ENCODE measurements at regions not wholly inside any gene's neighbourhood (a gene's known extent, or its start where the extent isn't known, plus 50 kb on each side); places are given as distances from the start of the nearest gene placed in this dataset.
"Not testable (repeated sequence)": the region's sequence is repeated elsewhere in the genome, so short reads cannot be mapped to it uniquely, and the experiment has no call there.

- DNase-seq = no peak
Observed at GRCh38 chr6:3617681-3618311, 133.7 kb downstream of the PXDC1 start.

- DNase-seq = no peak
Observed at GRCh38 chr6:3617192-3617631, 134.3 kb downstream of the PXDC1 start.

- DNase-seq = no peak
Observed at GRCh38 chr6:3616565-3617176, 134.8 kb downstream of the PXDC1 start.

- no peak for DNase-seq
Observed at GRCh38 chr6:3615391-3616380, 135.8 kb downstream of the PXDC1 start.

DNA sequence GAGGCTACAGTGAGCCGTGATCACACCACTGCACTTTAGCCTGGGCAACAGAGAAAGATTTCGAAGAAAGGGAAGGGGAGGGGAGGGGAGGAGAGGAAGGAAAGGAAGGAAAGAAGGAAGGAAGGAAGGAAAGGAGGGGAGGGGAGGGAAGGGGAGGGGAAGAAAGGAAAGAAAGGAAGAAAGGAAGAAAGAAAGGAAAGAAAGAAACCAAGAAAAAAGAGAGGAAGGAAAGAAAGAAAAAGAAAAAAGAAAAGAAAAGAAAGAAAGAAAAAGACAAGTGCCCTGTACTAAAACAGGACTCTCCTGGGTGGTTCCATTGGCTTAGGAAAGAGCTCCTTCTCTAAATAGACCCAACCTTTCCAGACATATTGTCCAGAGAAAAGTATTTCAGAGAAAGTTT is 136.6 kb downstream of the PXDC1 start:
- no peak for DNase-seq

DNA sequence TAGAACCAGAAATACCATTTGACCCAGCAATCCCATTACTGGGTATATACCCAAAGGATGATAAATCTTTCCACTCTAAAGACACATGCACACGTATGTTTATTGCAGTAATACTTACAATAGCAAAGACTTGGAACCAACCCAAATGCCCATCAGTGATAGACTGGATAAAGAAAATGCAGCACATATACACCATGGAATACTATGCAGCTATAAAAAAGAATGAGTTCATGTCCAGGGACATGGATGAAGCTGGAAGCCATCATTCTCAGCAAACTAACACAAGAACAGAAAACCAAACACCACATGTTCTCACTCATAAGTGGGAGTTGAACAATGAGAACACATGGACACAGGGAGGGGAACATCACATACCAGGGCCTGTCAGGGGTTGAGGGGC is 137.9 kb downstream of the PXDC1 start:
- DNase-seq = not testable (repeated sequence)

DNA sequence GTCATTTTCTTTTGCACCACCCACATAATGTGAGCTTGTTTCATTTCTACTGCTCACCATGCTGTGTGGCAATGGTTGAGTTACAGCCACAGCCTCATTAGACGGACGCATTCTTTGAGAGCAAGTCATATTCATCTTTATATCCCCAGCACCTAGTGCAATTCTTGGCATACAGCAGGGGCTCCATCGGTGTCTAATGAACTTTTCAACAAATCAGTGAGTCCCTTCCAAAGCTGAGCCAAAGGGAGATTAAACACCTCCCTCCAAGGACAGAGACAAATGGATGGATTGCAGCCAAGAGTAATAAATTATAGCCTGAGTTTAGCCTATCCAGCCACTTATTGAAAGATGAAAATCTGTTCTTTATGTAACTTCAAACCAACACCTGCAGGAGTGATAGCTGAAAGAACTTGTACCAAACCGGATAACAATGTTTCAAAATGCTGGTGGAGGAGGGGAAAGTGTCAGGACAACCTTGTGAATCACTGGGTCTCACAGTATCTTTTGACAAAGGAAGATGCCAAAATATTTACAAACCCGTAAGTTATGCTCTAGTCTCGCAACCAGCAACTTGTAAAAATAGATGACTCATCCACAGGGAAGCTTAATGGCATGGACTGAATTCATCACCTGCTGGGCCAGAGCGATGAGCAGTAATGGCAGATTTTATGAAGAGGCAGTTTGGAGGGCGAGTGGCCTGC is 139.0 kb downstream of the PXDC1 start:
- no peak for DNase-seq

DNA sequence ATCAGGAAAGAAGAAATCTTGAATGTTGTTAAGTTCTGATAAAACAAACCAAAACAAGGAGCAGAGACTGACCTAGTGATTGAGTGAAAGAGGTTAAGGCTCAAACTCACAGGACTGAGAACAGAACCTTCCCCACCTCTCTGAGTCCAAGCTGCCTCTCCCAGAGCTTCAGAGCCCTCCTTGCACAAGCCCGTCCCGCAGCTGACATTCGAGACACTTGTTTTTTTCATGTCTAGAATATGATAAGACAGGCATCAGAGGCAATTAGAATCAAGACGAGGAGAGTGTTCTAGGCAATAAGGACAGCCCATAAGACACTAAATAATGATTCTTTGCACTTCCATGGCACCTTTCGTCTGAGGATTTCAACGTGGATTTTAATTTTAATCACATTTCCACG is 140.6 kb downstream of the PXDC1 start:
- DNase-seq = no peak

- DNase-seq = no peak
Observed at GRCh38 chr6:3610206-3610605, 141.3 kb downstream of the PXDC1 start.

DNA sequence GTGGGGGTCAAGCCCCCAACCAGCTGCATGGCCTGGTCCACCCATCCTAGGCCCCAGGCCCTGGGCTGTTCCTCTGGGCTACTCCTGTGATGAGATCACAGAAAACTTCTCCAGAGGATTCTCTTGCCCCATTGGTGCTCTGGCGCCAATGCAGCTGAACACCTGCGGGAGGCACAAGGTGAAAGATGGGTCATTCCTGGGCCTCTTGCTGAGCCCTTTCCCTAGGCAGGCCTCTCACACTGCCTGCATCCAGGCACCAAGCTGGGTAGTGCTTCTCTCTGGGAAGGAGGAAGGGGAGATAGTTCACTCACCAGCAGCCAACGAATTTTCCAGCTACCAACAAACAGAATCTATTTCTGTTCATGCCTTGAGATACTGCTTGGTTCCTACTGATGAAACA is 142.1 kb downstream of the PXDC1 start:
- no peak for DNase-seq

DNA sequence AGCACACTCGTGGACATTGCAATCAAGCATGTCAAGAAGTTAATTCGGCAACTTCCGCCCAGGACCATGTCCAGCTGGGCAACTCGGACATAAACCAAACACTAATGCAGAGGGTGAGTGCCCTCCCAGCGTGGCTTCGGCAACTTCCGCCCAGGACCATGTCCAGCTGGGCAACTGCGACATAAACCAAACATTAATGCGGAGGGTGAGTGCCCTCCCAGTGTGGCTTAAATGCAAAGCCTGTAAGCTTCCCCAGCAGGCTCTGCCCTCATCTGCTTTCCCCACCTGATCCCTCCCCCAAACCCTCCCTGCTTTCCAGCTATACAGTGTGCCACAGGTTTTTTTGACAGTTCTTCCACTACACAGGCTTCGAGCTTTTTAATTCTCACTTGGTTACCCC is 143.4 kb downstream of the PXDC1 start:
- DNase-seq = no peak

DNA sequence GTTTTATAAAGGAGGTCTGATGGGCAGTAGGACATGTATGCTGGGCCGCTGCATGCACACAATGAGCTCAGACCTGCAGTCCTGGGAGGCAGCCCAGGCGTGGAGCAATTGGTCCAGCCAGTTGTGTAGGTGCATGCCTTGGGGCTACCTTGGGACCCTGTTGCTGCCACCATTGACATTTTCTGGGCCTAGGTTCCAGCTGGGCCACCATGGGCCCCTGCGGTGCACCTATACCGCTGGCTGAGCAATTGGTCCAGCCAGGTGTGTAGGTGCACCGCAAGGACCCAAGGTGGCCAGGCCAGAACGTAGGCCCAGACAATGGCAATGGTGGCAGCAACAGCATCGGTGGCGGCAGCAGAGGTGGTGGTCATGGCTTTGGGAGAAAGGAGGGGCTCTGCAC is 143.9 kb downstream of the PXDC1 start:
- DNase-seq = no peak

DNA sequence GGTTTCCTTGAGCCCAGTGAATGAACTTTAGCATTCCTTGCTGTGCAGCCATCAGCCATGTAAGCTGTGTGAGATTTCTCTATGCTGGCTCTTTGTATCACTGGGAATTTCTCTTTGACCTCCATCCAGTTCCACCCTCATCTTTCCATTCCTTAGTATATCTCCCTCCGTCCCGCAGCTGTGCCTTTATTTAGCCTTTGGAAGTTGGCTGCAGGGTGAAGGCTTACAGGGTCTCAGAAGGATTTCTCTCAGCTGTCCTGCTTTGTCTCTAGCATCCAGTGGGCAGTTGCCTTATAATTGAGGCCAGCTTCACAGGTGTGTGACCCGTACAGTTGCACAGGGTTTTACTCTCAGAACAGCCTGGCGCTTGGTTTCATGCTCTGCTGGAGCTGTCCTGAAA is 144.3 kb downstream of the PXDC1 start:
- DNase-seq = no peak

DNA sequence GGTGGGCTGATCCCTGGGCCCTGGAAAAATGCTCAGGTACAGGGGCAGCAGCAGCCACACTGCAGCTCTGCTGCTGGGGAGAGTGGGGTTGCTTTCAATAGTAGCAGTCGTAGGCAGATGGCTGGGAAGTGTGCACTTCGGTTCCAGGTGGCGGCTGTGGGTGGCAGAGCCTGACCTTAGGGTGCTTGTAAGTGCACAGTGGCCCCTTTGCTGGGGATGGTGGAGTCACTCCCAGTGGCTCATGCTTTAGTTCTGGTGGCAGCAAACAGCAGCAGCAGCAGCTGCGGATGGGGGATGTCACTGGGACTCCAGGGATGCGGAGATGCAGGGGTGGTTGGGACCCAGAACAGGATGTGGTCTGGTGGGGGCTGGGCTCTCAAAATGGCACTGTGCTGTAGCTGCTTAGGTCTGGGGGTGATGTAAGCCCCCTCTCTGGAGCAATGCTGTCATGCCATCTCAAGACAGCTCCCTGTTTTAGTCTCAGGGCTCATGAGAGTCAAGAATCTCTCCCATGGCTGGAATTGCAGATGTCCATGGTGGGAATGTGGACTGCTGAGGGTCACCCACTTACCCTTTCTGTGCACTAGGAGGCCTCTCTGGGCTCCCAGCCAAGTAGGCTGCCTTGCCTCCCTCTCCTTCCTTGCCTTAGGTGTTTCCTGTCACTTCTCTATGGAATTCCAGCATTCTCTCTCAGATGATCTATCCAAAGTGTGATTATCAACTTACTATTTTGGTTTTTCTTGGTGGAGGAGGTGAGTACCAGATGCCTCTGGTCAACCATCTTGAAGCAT is 146.7 kb upstream of the SLC22A23 start:
- DNase-seq = no peak

DNA sequence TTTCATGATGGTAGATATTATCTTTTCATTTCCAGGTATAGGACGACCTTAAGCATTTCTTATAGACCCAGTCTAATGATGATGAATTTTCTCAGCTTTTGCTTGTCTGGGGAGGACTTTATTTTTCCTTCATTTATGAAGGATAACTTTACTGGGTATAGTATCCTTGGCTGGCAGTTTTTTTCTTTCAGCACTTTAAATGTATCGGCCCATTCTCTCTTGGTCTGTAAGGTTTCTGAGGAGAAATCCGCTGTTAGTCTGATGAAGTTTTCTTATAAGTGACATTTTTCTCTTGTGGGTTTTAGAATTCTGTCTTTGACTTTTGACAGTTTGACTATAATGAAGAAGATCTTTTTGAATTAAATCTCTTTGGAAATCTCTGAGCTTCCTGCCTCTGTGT is 144.7 kb upstream of the SLC22A23 start:
- DNase-seq = no peak

GRCh38 chr6:3597500-3598064 is 140.7 kb upstream of the SLC22A23 start:
- no peak for DNase-seq

- DNase-seq = no peak
Observed at GRCh38 chr6:3596766-3597165, 139.9 kb upstream of the SLC22A23 start.

DNA sequence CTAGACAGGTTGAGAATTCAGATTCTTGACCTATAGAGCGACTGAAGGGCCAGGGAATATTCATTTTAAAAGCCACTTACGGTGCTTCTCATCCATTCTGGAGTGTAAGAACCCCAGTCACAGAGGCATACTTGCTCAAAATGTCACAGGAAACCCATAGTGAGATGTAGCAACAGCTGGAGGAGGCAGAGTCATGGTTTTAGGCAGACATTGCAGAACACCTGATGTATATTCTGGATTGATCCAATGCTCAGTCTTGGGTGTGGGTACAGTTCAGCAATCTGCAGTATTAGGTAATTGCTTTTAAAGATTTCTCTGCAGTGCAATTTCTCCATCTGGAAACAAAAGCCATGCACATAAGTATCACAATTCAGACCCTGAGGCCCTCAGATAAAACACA is 137.4 kb upstream of the SLC22A23 start:
- DNase-seq = no peak

- no peak for DNase-seq
Observed at GRCh38 chr6:3593161-3593560, 136.3 kb upstream of the SLC22A23 start.

DNA sequence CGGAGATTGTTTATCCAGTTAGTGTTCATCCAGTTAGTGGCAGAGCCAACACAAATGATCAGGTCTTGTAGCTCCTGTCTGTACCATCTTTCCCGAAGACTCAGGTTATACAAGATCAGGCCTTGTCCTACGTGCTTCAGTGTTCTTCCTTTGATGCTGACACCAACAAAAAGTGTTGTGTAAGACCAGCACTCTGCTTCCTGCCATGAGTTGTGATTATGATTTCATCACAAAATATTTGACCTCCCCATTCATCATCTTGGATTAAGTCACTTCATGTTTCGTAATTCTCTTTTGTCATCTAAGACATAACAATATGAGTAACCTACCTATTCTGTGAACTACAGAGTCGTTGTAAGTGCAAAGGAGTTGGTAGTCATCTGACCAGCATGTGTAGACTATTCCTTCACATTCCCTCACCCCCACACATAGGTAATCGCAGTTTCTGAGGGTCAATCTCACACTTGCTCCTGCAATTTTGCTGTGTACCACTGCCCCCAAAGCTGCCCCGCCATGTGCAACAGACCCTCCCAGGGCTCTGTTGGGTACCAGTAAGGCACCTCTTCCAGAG is 135.6 kb upstream of the SLC22A23 start:
- no peak for DNase-seq

- DNase-seq = no peak
Observed at GRCh38 chr6:3591970-3592369, 135.1 kb upstream of the SLC22A23 start.

DNA sequence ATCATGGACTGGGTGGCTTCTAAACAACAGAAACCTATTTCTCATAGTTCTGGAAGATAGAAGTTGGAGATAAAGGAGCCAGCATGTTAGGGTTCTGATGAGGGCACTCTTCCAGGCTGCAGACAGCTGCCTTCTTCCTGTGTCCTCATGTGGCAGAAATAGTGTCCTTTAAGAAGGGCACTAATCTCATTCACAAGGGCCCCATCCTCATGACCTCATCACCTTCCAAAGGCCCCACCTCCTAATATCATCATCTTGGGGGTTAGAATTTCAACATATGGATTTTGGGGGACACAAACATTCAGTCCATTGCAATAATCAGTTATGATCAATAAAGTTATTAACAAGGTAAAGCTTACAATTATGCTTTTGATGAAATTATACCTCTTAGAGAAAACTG is 130.8 kb upstream of the SLC22A23 start:
- no peak for DNase-seq
